CD4-positive, alpha-beta memory T cell (primary cell): ENCODE measurements at regions not wholly inside any gene's neighbourhood (a gene's known extent, or its start where the extent isn't known, plus 50 kb on each side); places are given as distances from the start of the nearest gene placed in this dataset.
A peak's percentile ranks its signal among the peaks of the same experiment; 100 is the strongest.

Experiments
- CTCF ChIA-PET: fragments of 350-600 bp; sonication (Branson Sonifier 250); formaldehyde crosslinking; loops from one replicate; lab custom pipeline; 2021; ENCODE audit warnings: inconsistent platforms; ENCODE audit not compliant: partially characterized antibody; lab: Charles Lee
- POLR2A ChIA-PET: fragments of 350-600 bp; sonication (Branson Sonifier 250); formaldehyde crosslinking; loops from one replicate; lab custom pipeline; 2021; ENCODE audit not compliant: partially characterized antibody; lab: Charles Lee
- DNase-seq, 5 donors: peaks; one replicate each; pipeline versions ENCODE4 v3.0.0 to v3.0.0-alpha.2; 2020 to 2022; ENCODE audit warnings: mixed read lengths in 1 of 5
- H3K27ac ChIP-seq: one replicate; pipeline ENCODE4 v1.7.0; 2013; ENCODE audit warnings: low read depth, low read length
- H3K27me3 ChIP-seq: 2 replicates; pipeline ENCODE4 v1.7.0; 2013; ENCODE audit warnings: mild to moderate bottlenecking, low read length, moderate library complexity; ENCODE audit not compliant: insufficient read depth
- H3K36me3 ChIP-seq: 2 replicates; pipeline ENCODE4 v1.7.0; 2013; ENCODE audit warnings: mild to moderate bottlenecking, low read length, moderate library complexity; ENCODE audit not compliant: insufficient read depth
- H3K4me1 ChIP-seq: 2 replicates; pipeline ENCODE4 v1.7.0; 2013; ENCODE audit warnings: mild to moderate bottlenecking, low read length, moderate library complexity; ENCODE audit not compliant: insufficient read depth
- H3K4me3 ChIP-seq, 2 donors: one replicate each; pipeline ENCODE4 v1.7.0; 2013; ENCODE audit warnings: low read length in 2 of 2, mild to moderate bottlenecking in 1 of 2
- H3K9me3 ChIP-seq, 2 donors: one replicate each; pipeline ENCODE4 v1.7.0; 2013; ENCODE audit warnings: low read length in 2 of 2, control low read depth in 1 of 2; ENCODE audit not compliant: control insufficient read depth in 1 of 2
- H3K27ac Mint-ChIP-seq, 7 donors: one replicate each; pipeline ENCODE4 v1.8.0; 2020 to 2021; ENCODE audit warnings: mixed read lengths in 7 of 7, mild to moderate bottlenecking in 6 of 7, inconsistent platforms in 3 of 7, moderate library complexity in 3 of 7
- H3K27me3 Mint-ChIP-seq, 2 donors: one replicate each; pipeline ENCODE4 v1.8.0; 2020 to 2021; ENCODE audit warnings: mixed read lengths in 2 of 2
- H3K36me3 Mint-ChIP-seq, 2 donors: one replicate each; pipeline ENCODE4 v1.8.0; 2020 to 2021; ENCODE audit warnings: mixed read lengths in 2 of 2, inconsistent platforms in 1 of 2, mild to moderate bottlenecking in 1 of 2
- H3K4me1 Mint-ChIP-seq, 4 donors: one replicate each; pipeline ENCODE4 v1.8.0; 2020 to 2021; ENCODE audit warnings: mixed read lengths in 4 of 4, mild to moderate bottlenecking in 1 of 4
- H3K4me3 Mint-ChIP-seq, 8 donors: one replicate each; pipeline ENCODE4 v1.8.0; 2020 to 2021; ENCODE audit warnings: mixed read lengths in 8 of 8, mild to moderate bottlenecking in 7 of 8, moderate library complexity in 6 of 8, inconsistent platforms in 3 of 8
- H3K9me3 Mint-ChIP-seq, 8 donors: one replicate each; pipeline ENCODE4 v1.8.0; 2020 to 2021; ENCODE audit warnings: mixed read lengths in 8 of 8, mild to moderate bottlenecking in 5 of 8, inconsistent platforms in 3 of 8, moderate library complexity in 1 of 8
- intact Hi-C: fragments of 100-400 bp; cut with micrococcal nuclease; formaldehyde crosslinking; loops from one replicate; pipeline ENCODE4 v1.15.1; 2023

GRCh38 chr14:104298458-104298857, 160.1 kb downstream of the KIF26A start:
- Mint-ChIP-seq H3K4me3 (no peak overlapping the region), H3K27me3 (peaks cover under 1 to 2% of the 10 kb centered on the region in 2 donors), H3K9me3 (peaks cover 0 to 4% (median 0%) of the 10 kb centered on the region in 8 donors), H3K36me3 (no peaks in the 10 kb centered on the region), H3K4me1 (peaks cover 0 to 4% (median 1%) of the 10 kb centered on the region in 4 donors), H3K27ac (peak overlapping the region in 1 of 7 donors; percentile 12)
- intact Hi-C loops: no loop called here
- CTCF ChIA-PET: no interaction called here
- H3K27me3 ChIP-seq: no peaks in the 10 kb centered on the region
- POLR2A ChIA-PET: no interaction called here
- no peaks in the 10 kb centered on the region for H3K36me3 ChIP-seq
- H3K4me1 ChIP-seq: no peaks in the 10 kb centered on the region
- H3K27ac ChIP-seq: no peak overlapping the region
- no peaks in the 10 kb centered on the region for H3K9me3 ChIP-seq
- H3K4me3 ChIP-seq: no peak overlapping the region
- DNase-seq: no peak

GRCh38 chr14:104299993-104300761, 161.8 kb downstream of the KIF26A start:
- Histone ChIP-seq H3K4me1 (no peaks in the 10 kb centered on the region), H3K27ac (no peak overlapping the region), H3K9me3 (no peaks in the 10 kb centered on the region), H3K4me3 (no peak overlapping the region), H3K27me3 (no peaks in the 10 kb centered on the region), H3K36me3 (no peaks in the 10 kb centered on the region)
- intact Hi-C loops: no loop called here
- no peaks in the 10 kb centered on the region for H3K36me3 Mint-ChIP-seq
- peaks cover 0 to 4% (median 0%) of the 10 kb centered on the region in 8 donors for H3K9me3 Mint-ChIP-seq
- H3K27ac Mint-ChIP-seq: peak overlapping the region in 1 of 7 donors; percentile 32
- H3K4me3 Mint-ChIP-seq: no peak overlapping the region
- H3K27me3 Mint-ChIP-seq: peaks cover 0 to 3% of the 10 kb centered on the region in 2 donors
- no peak for DNase-seq
- peaks cover 0 to 4% (median 1%) of the 10 kb centered on the region in 4 donors for H3K4me1 Mint-ChIP-seq
- ChIA-PET POLR2A (no interaction called here), CTCF (no interaction called here)

- Histone ChIP-seq H3K4me3 (no peak overlapping the region), H3K36me3 (no peaks in the 10 kb centered on the region), H3K9me3 (no peaks in the 10 kb centered on the region), H3K27ac (no peak overlapping the region), H3K27me3 (no peaks in the 10 kb centered on the region), H3K4me1 (no peaks in the 10 kb centered on the region)
- Mint-ChIP-seq H3K9me3 (peaks cover 0 to 4% (median 0%) of the 10 kb centered on the region in 8 donors), H3K4me3 (no peak overlapping the region), H3K4me1 (peaks cover 0 to 4% (median 1%) of the 10 kb centered on the region in 4 donors), H3K27me3 (peaks cover 0 to 3% of the 10 kb centered on the region in 2 donors), H3K27ac (peak overlapping the region in 3 of 7 donors; percentile 62 to 77 (median 68)), H3K36me3 (no peaks in the 10 kb centered on the region)
- intact Hi-C loops: no loop called here
- ChIA-PET POLR2A (no interaction called here), CTCF (no interaction called here)
- no peak for DNase-seq
Observed at GRCh38 chr14:104301731-104302460, 163.5 kb downstream of the KIF26A start.

GRCh38 chr14:104302794-104303405, 164.5 kb downstream of the KIF26A start:
- DNase-seq: no peak
- H3K4me3 Mint-ChIP-seq: no peak overlapping the region
- Histone ChIP-seq H3K27ac (no peak overlapping the region), H3K9me3 (no peaks in the 10 kb centered on the region), H3K4me3 (no peak overlapping the region), H3K36me3 (no peaks in the 10 kb centered on the region), H3K27me3 (no peaks in the 10 kb centered on the region), H3K4me1 (no peaks in the 10 kb centered on the region)
- peak overlapping the region in 1 of 7 donors; percentile 29 for H3K27ac Mint-ChIP-seq
- H3K9me3 Mint-ChIP-seq: peaks cover 0 to 4% (median 0%) of the 10 kb centered on the region in 8 donors
- no peaks in the 10 kb centered on the region for H3K36me3 Mint-ChIP-seq
- ChIA-PET POLR2A (no interaction called here), CTCF (no interaction called here)
- H3K27me3 Mint-ChIP-seq: peaks cover 0 to 3% of the 10 kb centered on the region in 2 donors
- H3K4me1 Mint-ChIP-seq: peaks cover 0 to 4% (median 1%) of the 10 kb centered on the region in 4 donors
- intact Hi-C loops: no loop called here

GRCh38 chr14:104303705-104304425, 165.5 kb downstream of the KIF26A start:
- Histone ChIP-seq H3K4me1 (no peaks in the 10 kb centered on the region), H3K4me3 (no peak overlapping the region), H3K27ac (no peak overlapping the region), H3K9me3 (no peaks in the 10 kb centered on the region), H3K36me3 (no peaks in the 10 kb centered on the region), H3K27me3 (no peaks in the 10 kb centered on the region)
- Mint-ChIP-seq H3K4me3 (no peak overlapping the region), H3K27ac (peak overlapping the region in 1 of 7 donors; percentile 47), H3K9me3 (peaks cover 0 to 4% (median 0%) of the 10 kb centered on the region in 8 donors), H3K36me3 (no peaks in the 10 kb centered on the region), H3K27me3 (peaks cover 0 to 3% of the 10 kb centered on the region in 2 donors), H3K4me1 (peaks cover 0 to 4% (median 1%) of the 10 kb centered on the region in 4 donors)
- DNase-seq: no peak
- CTCF ChIA-PET: no interaction called here
- intact Hi-C loops: no loop called here
- POLR2A ChIA-PET: no interaction called here

GRCh38 chr14:104304451-104305351, 166.3 kb downstream of the KIF26A start:
- DNase-seq: no peak
- H3K4me1 ChIP-seq: no peaks in the 10 kb centered on the region
- H3K9me3 Mint-ChIP-seq: peaks cover 0 to 4% (median 0%) of the 10 kb centered on the region in 8 donors
- H3K4me1 Mint-ChIP-seq: peaks cover 0 to 4% (median 1%) of the 10 kb centered on the region in 4 donors
- no peak overlapping the region for H3K27ac ChIP-seq
- peaks cover 0 to 3% of the 10 kb centered on the region in 2 donors for H3K27me3 Mint-ChIP-seq
- intact Hi-C loops: no loop called here
- ChIA-PET CTCF (no interaction called here), POLR2A (no interaction called here)
- no peaks in the 10 kb centered on the region for H3K36me3 Mint-ChIP-seq
- peak overlapping the region in 2 of 7 donors; percentile 11 to 70 for H3K27ac Mint-ChIP-seq
- no peaks in the 10 kb centered on the region for H3K36me3 ChIP-seq
- H3K4me3 ChIP-seq: no peak overlapping the region
- H3K4me3 Mint-ChIP-seq: no peak overlapping the region
- H3K9me3 ChIP-seq: no peaks in the 10 kb centered on the region
- H3K27me3 ChIP-seq: no peaks in the 10 kb centered on the region
